ENCODE measurements at regions not wholly inside any gene's neighbourhood (a gene's known extent, or its start where the extent isn't known, plus 50 kb on each side); places are given as distances from the start of the nearest gene placed in this dataset.

- Histone ChIP-seq H3K27me3 (ENCODE audit: control insufficient read depth, insufficient read depth, low read length) (peaks cover 4% of the 10 kb centered on the region; the same call in 1 of the 2 replicates), H4K20me1 (ENCODE audit: insufficient read depth, low read length) (no peaks in the 10 kb centered on the region), H3K9me3 (ENCODE audit: control insufficient read depth, insufficient read depth, low read length) (no peaks in the 10 kb centered on the region), H3K23ac (ENCODE audit: low read depth, low read length) (no peak overlapping the region), H3K18ac (ENCODE audit: low read depth, low read length) (no peak overlapping the region), H4K5ac (ENCODE audit: low read depth, low read length) (no peak overlapping the region), H3K4me3 (ENCODE audit: insufficient read depth, low read depth, low read length) (no peak overlapping the region), H3K9ac (ENCODE audit: low read depth, low read length) (no peak overlapping the region), H3K9me1 (ENCODE audit: insufficient read depth, low read length) (no peaks in the 10 kb centered on the region), H2BK5ac (ENCODE audit: low read depth, low read length, poor library complexity, severe bottlenecking) (no peak overlapping the region), H4K8ac (ENCODE audit: low read depth in 2 of 2, low read length in 2 of 2) (no peak overlapping the region), H2BK20ac (ENCODE audit: low read depth, low read length) (no peak overlapping the region), H2BK15ac (ENCODE audit: low read depth, low read length) (no peak overlapping the region), H3K14ac (replicated peaks; ENCODE audit: low read depth, low read length) (no peak overlapping the region), H3K36me3 (ENCODE audit: control insufficient read depth, insufficient read depth, low read length) (no peaks in the 10 kb centered on the region), H3K56ac (ENCODE audit: extremely low read depth, insufficient read depth, low read length) (no peak overlapping the region), H3K4me1 (ENCODE audit: control insufficient read depth, insufficient read depth, low read length) (no peaks in the 10 kb centered on the region), H3K4me2 (ENCODE audit: low read depth, low read length) (no peak overlapping the region), H3K27ac (ENCODE audit: insufficient read depth, low read length) (no peak overlapping the region), H2AK9ac (replicated peaks; ENCODE audit: low read depth, low read length, poor library complexity) (no peak overlapping the region), H3K4ac (ENCODE audit: low read depth, low read length) (no peak overlapping the region), H2AK5ac (ENCODE audit: low read depth, low read length) (no peak overlapping the region), H4K91ac (ENCODE audit: insufficient read depth, low read depth, low read length) (no peak overlapping the region), H2BK120ac (ENCODE audit: low read depth, low read length) (no peak overlapping the region), H2AFZ (replicated peaks; ENCODE audit: low read length, poor library complexity) (no peak overlapping the region), H3K79me1 (ENCODE audit: low read depth in 1 of 2, low read length in 2 of 2) (no peaks in the 10 kb centered on the region)
- ChIA-PET POLR2A (ENCODE audit: unreplicated experiment) (no interaction called here), CTCF (no interaction called here)
- WGBS, 2 experiments (ENCODE audit: extremely low coverage in 2 of 2, insufficient read length in 1 of 2), result no CpG with 5 or more reads among the region's 3 CpGs
- DNase-seq, result no peak
- dilution Hi-C loops (cut with HindIII; ENCODE audit: low sequenced_read_pairs, unreplicated experiment), result loop anchor here (25.0 kb wide), 1 partner anchor 193 kb away; no protein-coding TSS in a partner anchor
- no peak for TF ChIP-seq RAD21 (IDR thresholded peaks at IDR 0.05; ENCODE audit: low read length)
- BruUV-seq (replicated peaks), result no TSS peak
- intact Hi-C loops (cut with micrococcal nuclease), result no loop called here
- in situ Hi-C loops (cut with MboI; ENCODE audit: low sequenced_read_pairs), result no loop called here
- no peak for ATAC-seq (ENCODE audit: low read depth)
These were observed 159.4 kb upstream of the FAM3C start for GRCh38 chr7:121555558-121555957.

Measured in IMR-90 (cell line).